GM12878 (cell line): ENCODE measurements at regions not wholly inside any gene's neighbourhood (a gene's known extent, or its start where the extent isn't known, plus 50 kb on each side); places are given as distances from the start of the nearest gene placed in this dataset.

Experiments used
- ATAC-seq: fragments of 200-7000 bp; cut with Tn5 transposase; 3 replicates; pipeline ENCODE4 v1.9.1; 2020; ENCODE audit warnings: mild to moderate bottlenecking, moderate library complexity
- BruUV-seq: library from RNA; stranded (reverse); fragments of 400-500 nt; replicated peaks from 2 replicates; lab custom pipeline; 2021; lab: Mats Ljungman, UMichigan
- CTCF ChIA-PET: fragments of 300-600 bp; sonication (Branson Sonifier 250); formaldehyde crosslinking; extraction: SDS; loops from one replicate; lab custom pipeline; 2021; ENCODE audit warnings: inconsistent platforms; lab: Yijun Ruan, JAX
- POLR2A ChIA-PET: fragments of 350-600 bp; formaldehyde crosslinking; extraction: SDS; loops from one replicate; lab custom pipeline; 2021; ENCODE audit warnings: inconsistent platforms; lab: Charles Lee
- RAD21 ChIA-PET: fragments of 300-600 bp; sonication (Branson Sonifier 250); formaldehyde crosslinking; loops from one replicate; lab custom pipeline; 2023; ENCODE audit warnings: antibody characterized with exemption; ENCODE audit not compliant: unreplicated experiment; lab: Charles Lee
- SMC1A ChIA-PET: fragments of 300-600 bp; sonication (Branson Sonifier 250); formaldehyde crosslinking; loops from one replicate; lab custom pipeline; 2023; ENCODE audit not compliant: unreplicated experiment, uncharacterized antibody; lab: Charles Lee
- DNase-seq: peaks from one replicate; pipeline ENCODE4 v3.0.0-alpha.2; 2011; ENCODE audit warnings: low read depth, low spot score
- FAIRE-seq: peaks from 3 replicates; lab custom pipeline; 2011; peaks lifted over from hg19 to GRCh38; lab: Jason Lieb, UNC
- H2AFZ ChIP-seq: 2 replicates; pipeline ENCODE4 v1.6.0; 2011; ENCODE audit warnings: low read depth, low read length, control low read depth; ENCODE audit not compliant: control insufficient read depth
- H3K27ac ChIP-seq: 2 replicates; pipeline ENCODE4 v1.5.1; 2011; ENCODE audit warnings: control low read depth; ENCODE audit not compliant: control insufficient read depth, insufficient read depth
- H3K27me3 ChIP-seq, 2 experiments: replicated peaks in 1 of 2; 2 replicates each; pipeline versions ENCODE4 v1.6.0 to v1.6.1; 2011; ENCODE audit warnings: low read length in 1 of 2; ENCODE audit not compliant: control insufficient read depth in 2 of 2, insufficient read depth in 2 of 2
- H3K36me3 ChIP-seq, 2 experiments: 2 replicates each; pipeline ENCODE4 v1.5.1; 2011; ENCODE audit warnings: low read length in 1 of 2; ENCODE audit not compliant: control insufficient read depth in 2 of 2, insufficient read depth in 2 of 2
- H3K4me1 ChIP-seq: 2 replicates; pipeline ENCODE4 v1.6.1; 2011; ENCODE audit warnings: mild to moderate bottlenecking, low read length, moderate library complexity, mixed read lengths; ENCODE audit not compliant: control insufficient read depth, insufficient read depth
- H3K4me2 ChIP-seq: 2 replicates; pipeline ENCODE4 v1.6.0; 2011; ENCODE audit warnings: control low read depth; ENCODE audit not compliant: control insufficient read depth, insufficient read depth
- H3K4me3 ChIP-seq: fragments of 200-600 bp; sonication (generic); 2 replicates; pipeline ENCODE4 v1.5.1; 2016
- H3K79me2 ChIP-seq: 2 replicates; pipeline ENCODE4 v1.6.0; 2011; ENCODE audit warnings: low read length; ENCODE audit not compliant: control insufficient read depth, insufficient read depth
- H3K9ac ChIP-seq: 2 replicates; pipeline ENCODE4 v1.8.0; 2011; ENCODE audit warnings: low read length, control low read depth, mixed read lengths; ENCODE audit not compliant: control insufficient read depth, insufficient read depth
- H3K9me3 ChIP-seq: replicated peaks from 3 replicates; pipeline ENCODE4 v1.5.1; 2011; ENCODE audit warnings: mild to moderate bottlenecking, low read length; ENCODE audit not compliant: control insufficient read depth, insufficient read depth
- H4K20me1 ChIP-seq: 2 replicates; pipeline ENCODE4 v1.6.0; 2011; ENCODE audit not compliant: control insufficient read depth, insufficient read depth
- ATF3 ChIP-seq: IDR thresholded peaks from 2 replicates; pipeline ENCODE4 v1.6.1; 2011; ENCODE audit warnings: low read depth, mild to moderate bottlenecking, low read length, moderate library complexity, borderline replicate concordance; ENCODE audit errors: extremely low read depth
- EED ChIP-seq: sonication (generic); IDR thresholded peaks from 2 replicates; pipeline ENCODE4 v1.6.1; 2016; ENCODE audit warnings: antibody characterized with exemption, low read depth
- IKZF2 ChIP-seq, 2 experiments: fragments of 450-650 bp; IDR thresholded peaks; 2 replicates each; pipeline ENCODE4 v1.6.1; 2017; ENCODE audit warnings: mild to moderate bottlenecking in 2 of 2, moderate library complexity in 2 of 2
- PAX5 ChIP-seq: IDR thresholded peaks from 2 replicates; pipeline ENCODE4 v1.6.1; 2011; ENCODE audit warnings: low read depth, low read length, borderline replicate concordance
- PAX8 ChIP-seq: fragments of 450-650 bp; IDR thresholded peaks from 2 replicates; pipeline ENCODE4 v1.6.1; 2017; ENCODE audit warnings: mild to moderate bottlenecking, moderate library complexity
- RAD51 ChIP-seq: fragments of 450-650 bp; IDR thresholded peaks from 2 replicates; pipeline ENCODE4 v1.6.1; 2016; ENCODE audit warnings: moderate library complexity, mild to moderate bottlenecking, inconsistent platforms
- RBBP5 ChIP-seq: fragments of 200-600 bp; sonication (generic); conservative IDR thresholded peaks from 2 replicates; pipeline ENCODE4 v1.6.1; 2016
- SMAD5 ChIP-seq: IDR thresholded peaks from 2 replicates; pipeline ENCODE4 v1.6.1; 2016; ENCODE audit warnings: antibody characterized with exemption, low read depth
- STAT3 ChIP-seq: IDR thresholded peaks from 2 replicates; pipeline ENCODE4 v1.6.1; 2011; ENCODE audit warnings: low read depth, low read length, improper control_type of control experiment
- TBL1XR1 ChIP-seq: IDR thresholded peaks from 2 replicates; pipeline ENCODE4 v1.6.1; 2012; ENCODE audit warnings: low read depth, low read length, improper control_type of control experiment
- USF2 ChIP-seq: IDR thresholded peaks from 2 replicates; pipeline ENCODE4 v1.6.1; 2011; ENCODE audit warnings: low read depth, low read length, improper control_type of control experiment, borderline replicate concordance
- WRNIP1 ChIP-seq: IDR thresholded peaks from 2 replicates; pipeline ENCODE4 v1.6.1; 2011; ENCODE audit warnings: low read depth, low read length, improper control_type of control experiment, borderline replicate concordance
- ZBTB4 ChIP-seq: fragments of 450-650 bp; formaldehyde crosslinking; IDR thresholded peaks from 2 replicates; pipeline ENCODE4 v1.4.0; 2022; ENCODE audit warnings: mild to moderate bottlenecking, moderate library complexity
- ZNF592 ChIP-seq: fragments of 450-650 bp; IDR thresholded peaks from 2 replicates; pipeline ENCODE4 v1.6.1; 2017; ENCODE audit warnings: mild to moderate bottlenecking, moderate library complexity
- WGBS: methylation state at CpG from one replicate; pipeline ENCODE4 v1.1.6; 2016; ENCODE audit warnings: low lambda C conversion rate; ENCODE audit not compliant: insufficient replicate concordance, insufficient coverage; ENCODE audit errors: missing lambda C conversion rate; 5-methylcytosine and 5-hydroxymethylcytosine counted together
- in situ Hi-C: fragments of 300-500 bp; cut with MboI; formaldehyde crosslinking; loops from 9 replicates; pipeline ENCODE4 v1.14.3; 2018; ENCODE audit warnings: mixed read lengths
- intact Hi-C: fragments of 100-400 bp; cut with micrococcal nuclease; formaldehyde crosslinking; loops from one replicate; pipeline ENCODE4 v1.14.2; 2022; ENCODE audit not compliant: unreplicated experiment

- TF ChIP-seq ZNF592, result no peak
Observed at GRCh38 chr20:36084356-36084755, 70.2 kb upstream of the EPB41L1 start (continued).

GRCh38 chr20:36084897-36085613 is 69.5 kb upstream of the EPB41L1 start:
- RAD21 ChIA-PET, result interaction anchor here (1.0 to 1.1 kb wide), 2 partner anchors 53 to 58 kb away, joined by 3 read pairs; no protein-coding TSS in a partner anchor
- ATAC-seq, result no peak
- SMC1A ChIA-PET, result interaction anchor here (0.8 to 1.7 kb wide), 3 partner anchors 12 to 18 kb away, joined by 3 to 6 read pairs (median 3); no protein-coding TSS in a partner anchor
- no peaks in the 10 kb centered on the region for H3K27me3 ChIP-seq
- H4K20me1 ChIP-seq, result no peaks in the 10 kb centered on the region
- POLR2A ChIA-PET, result interaction anchor here (0.9 kb wide), 1 partner anchor 29 kb away, joined by 3 read pairs; no protein-coding TSS in a partner anchor
- CTCF ChIA-PET, result interaction anchor here (0.9 to 3.3 kb wide), 4 partner anchors 10 to 131 kb away, joined by 3 to 17 read pairs (median 5); partner anchors contain the start of gene SCAND1
- intact Hi-C loops (no loop called here), in situ Hi-C loops (no loop called here)
- H3K4me1 ChIP-seq, result no peaks in the 10 kb centered on the region; the same call in 1 of the 2 replicates
- H3K4me2 ChIP-seq, result no peak overlapping the region
- H3K27ac ChIP-seq, result no peak overlapping the region
- H3K36me3 ChIP-seq, result no peaks in the 10 kb centered on the region
- WGBS, result 41% methylated on average over 4 of the region's 4 CpGs
- H3K79me2 ChIP-seq, result no peaks in the 10 kb centered on the region
- H2AFZ ChIP-seq, result no peak overlapping the region
- H3K9ac ChIP-seq, result no peak overlapping the region
- no TSS peak for BruUV-seq
- H3K4me3 ChIP-seq, result no peak overlapping the region
- H3K9me3 ChIP-seq, result no peaks in the 10 kb centered on the region; the same call in 2 of the 3 replicates
- DNase-seq, result no peak
- FAIRE-seq, result peak; percentile 18
- TF ChIP-seq EED, result no peak
- TF ChIP-seq TBL1XR1, result no peak
- no peak for TF ChIP-seq USF2
- TF ChIP-seq ATF3, result no peak
- TF ChIP-seq PAX8, result no peak
- no peak for TF ChIP-seq WRNIP1
- no peak for TF ChIP-seq RBBP5
- no peak for TF ChIP-seq IKZF2 (IDR thresholded peaks at IDR 0.05)
- no peak for TF ChIP-seq ZBTB4 (CRISPR knock-in tag)
- TF ChIP-seq STAT3, result no peak
- no peak for TF ChIP-seq SMAD5
- no peak for TF ChIP-seq PAX5
- TF ChIP-seq RAD51, result no peak
